ENCODE measurements at regions not wholly inside any gene's neighbourhood (a gene's known extent, or its start where the extent isn't known, plus 50 kb on each side); places are given as distances from the start of the nearest gene placed in this dataset.

DNA sequence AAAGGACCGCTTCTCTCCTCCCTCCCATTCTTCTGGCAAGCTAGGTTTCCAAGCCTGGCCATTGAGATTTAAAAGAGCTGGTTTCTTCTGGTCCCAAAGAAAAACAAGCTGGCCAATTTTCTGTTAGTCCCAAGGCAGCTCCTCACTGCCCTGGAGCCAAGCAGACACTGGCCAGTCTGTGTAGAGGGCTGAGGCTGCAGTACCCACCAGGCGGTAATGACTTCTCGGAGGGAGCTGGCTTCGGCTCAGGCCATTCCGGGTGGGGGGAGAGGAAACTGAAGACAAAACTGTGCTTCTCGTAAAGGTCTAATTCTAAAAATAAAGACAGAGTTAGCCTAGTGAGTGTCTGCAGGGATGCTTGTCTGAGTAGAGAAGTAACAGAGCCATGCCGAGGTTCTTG, 78.5 kb upstream of the SMAD3 start (continued):
- TF ChIP-seq, protein P1, sequence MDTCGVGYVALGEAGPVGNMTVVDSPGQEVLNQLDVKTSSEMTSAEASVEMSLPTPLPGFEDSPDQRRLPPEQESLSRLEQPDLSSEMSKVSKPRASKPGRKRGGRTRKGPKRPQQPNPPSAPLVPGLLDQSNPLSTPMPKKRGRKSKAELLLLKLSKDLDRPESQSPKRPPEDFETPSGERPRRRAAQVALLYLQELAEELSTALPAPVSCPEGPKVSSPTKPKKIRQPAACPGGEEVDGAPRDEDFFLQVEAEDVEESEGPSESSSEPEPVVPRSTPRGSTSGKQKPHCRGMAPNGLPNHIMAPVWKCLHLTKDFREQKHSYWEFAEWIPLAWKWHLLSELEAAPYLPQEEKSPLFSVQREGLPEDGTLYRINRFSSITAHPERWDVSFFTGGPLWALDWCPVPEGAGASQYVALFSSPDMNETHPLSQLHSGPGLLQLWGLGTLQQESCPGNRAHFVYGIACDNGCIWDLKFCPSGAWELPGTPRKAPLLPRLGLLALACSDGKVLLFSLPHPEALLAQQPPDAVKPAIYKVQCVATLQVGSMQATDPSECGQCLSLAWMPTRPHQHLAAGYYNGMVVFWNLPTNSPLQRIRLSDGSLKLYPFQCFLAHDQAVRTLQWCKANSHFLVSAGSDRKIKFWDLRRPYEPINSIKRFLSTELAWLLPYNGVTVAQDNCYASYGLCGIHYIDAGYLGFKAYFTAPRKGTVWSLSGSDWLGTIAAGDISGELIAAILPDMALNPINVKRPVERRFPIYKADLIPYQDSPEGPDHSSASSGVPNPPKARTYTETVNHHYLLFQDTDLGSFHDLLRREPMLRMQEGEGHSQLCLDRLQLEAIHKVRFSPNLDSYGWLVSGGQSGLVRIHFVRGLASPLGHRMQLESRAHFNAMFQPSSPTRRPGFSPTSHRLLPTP (IDR thresholded peaks at IDR 0.05; ENCODE audit: borderline replicate concordance, extremely low read depth, insufficient read length): no peak
- no peak for TF ChIP-seq ZNF445 (CRISPR knock-in tag; IDR thresholded peaks at IDR 0.05; ENCODE audit: low read depth)
- TF ChIP-seq ZNF778 (CRISPR knock-in tag; IDR thresholded peaks at IDR 0.05): no peak
- no peak for TF ChIP-seq CHD4 (IDR thresholded peaks at IDR 0.05; ENCODE audit: insufficient read depth, insufficient replicate concordance, low read depth, low read length, poor library complexity, severe bottlenecking)
- no peak for TF ChIP-seq RBM34 (IDR thresholded peaks at IDR 0.05; ENCODE audit: borderline replicate concordance, insufficient read depth, low read length)

DNA sequence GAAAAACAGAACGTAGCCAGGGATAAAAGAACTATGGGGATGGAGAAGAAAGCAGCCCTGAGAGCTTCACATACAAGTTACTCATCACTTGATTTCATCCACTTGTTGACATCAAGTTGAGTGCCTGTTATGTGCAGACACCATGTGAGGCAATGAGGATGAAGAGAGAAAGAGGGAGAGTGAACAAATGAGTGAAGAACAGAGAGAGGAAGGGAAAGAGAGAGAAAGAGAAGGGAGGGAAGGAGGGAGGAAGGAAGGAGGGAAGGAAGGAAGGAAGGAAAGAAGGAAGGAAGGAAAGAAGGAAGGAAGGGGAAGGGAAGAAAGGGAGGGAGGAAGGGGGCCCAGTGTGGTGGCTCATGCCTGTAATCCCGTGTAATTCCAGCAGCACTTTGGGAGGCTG, 72.3 kb upstream of the SMAD3 start:
- no TSS peak for BruUV-seq (replicated peaks)
- in situ Hi-C loops (cut with MboI) (no loop called here), intact Hi-C loops (cut with micrococcal nuclease) (no loop called here)
- ChIA-PET POLR2A (interaction anchor here (0.6 to 1.3 kb wide), 3 partner anchors 9 to 46 kb away, joined by 3 to 4 read pairs (median 3); no protein-coding TSS in a partner anchor), CTCF (ENCODE audit: low intra/inter-chr PET ratio) (no interaction called here)
- Histone ChIP-seq H3K9me1 (ENCODE audit: control insufficient read depth, insufficient read depth, low read length) (no peaks in the 10 kb centered on the region), H2AFZ (ENCODE audit: low read depth, low read length) (no peak overlapping the region), H3K9me3 (replicated peaks; ENCODE audit: control insufficient read depth, insufficient read depth, low read depth, low read length) (no peaks in the 10 kb centered on the region), H3K4me1 (replicated peaks in 1 of 2; ENCODE audit: control insufficient read depth in 2 of 2, insufficient read depth in 2 of 2, low read length in 2 of 2) (peaks cover 0 to 3% of the 10 kb centered on the region in 2 experiments; a peak in 3 of 5 replicates), H3K27ac (ENCODE audit: extremely low read depth, low read depth, low read length) (no peak overlapping the region), H3K27me3 (ENCODE audit: control insufficient read depth in 2 of 2, insufficient read depth in 2 of 2, low read length in 2 of 2) (peaks cover 0 to 2% of the 10 kb centered on the region in 2 experiments; a peak in 1 of 5 replicates), H3K9ac (ENCODE audit: insufficient read depth in 1 of 2, low read depth in 2 of 2, low read length in 2 of 2) (no peak overlapping the region), H3K4me2 (ENCODE audit: insufficient read depth, low read length) (no peak overlapping the region), H3K4me3 (no peak overlapping the region), H3K79me2 (ENCODE audit: control insufficient read depth, insufficient read depth, low read length) (no peaks in the 10 kb centered on the region), H3K36me3 (ENCODE audit: control insufficient read depth, insufficient read depth, low read length) (no peaks in the 10 kb centered on the region), H4K20me1 (replicated peaks; ENCODE audit: control insufficient read depth, insufficient read depth, low read length) (no peaks in the 10 kb centered on the region)
- no peak for DNase-seq (ENCODE audit: extremely low read depth in 1 of 4, low spot score in 3 of 4)
- 17% methylated on average over 2 of the region's 2 CpGs for WGBS (ENCODE audit: insufficient coverage, low coverage, missing lambda C conversion rate)
- no peak for ATAC-seq
- FAIRE-seq: no peak
- TF ChIP-seq LARP7 (IDR thresholded peaks at IDR 0.05) (peak; percentile 46; the same call in 1 of the 2 replicates), SREBF2 (CRISPR knock-in tag; IDR thresholded peaks at IDR 0.05) (no peak), CHCHD3 (CRISPR knock-in tag; IDR thresholded peaks at IDR 0.05) (no peak)
- TF ChIP-seq, protein P2, sequence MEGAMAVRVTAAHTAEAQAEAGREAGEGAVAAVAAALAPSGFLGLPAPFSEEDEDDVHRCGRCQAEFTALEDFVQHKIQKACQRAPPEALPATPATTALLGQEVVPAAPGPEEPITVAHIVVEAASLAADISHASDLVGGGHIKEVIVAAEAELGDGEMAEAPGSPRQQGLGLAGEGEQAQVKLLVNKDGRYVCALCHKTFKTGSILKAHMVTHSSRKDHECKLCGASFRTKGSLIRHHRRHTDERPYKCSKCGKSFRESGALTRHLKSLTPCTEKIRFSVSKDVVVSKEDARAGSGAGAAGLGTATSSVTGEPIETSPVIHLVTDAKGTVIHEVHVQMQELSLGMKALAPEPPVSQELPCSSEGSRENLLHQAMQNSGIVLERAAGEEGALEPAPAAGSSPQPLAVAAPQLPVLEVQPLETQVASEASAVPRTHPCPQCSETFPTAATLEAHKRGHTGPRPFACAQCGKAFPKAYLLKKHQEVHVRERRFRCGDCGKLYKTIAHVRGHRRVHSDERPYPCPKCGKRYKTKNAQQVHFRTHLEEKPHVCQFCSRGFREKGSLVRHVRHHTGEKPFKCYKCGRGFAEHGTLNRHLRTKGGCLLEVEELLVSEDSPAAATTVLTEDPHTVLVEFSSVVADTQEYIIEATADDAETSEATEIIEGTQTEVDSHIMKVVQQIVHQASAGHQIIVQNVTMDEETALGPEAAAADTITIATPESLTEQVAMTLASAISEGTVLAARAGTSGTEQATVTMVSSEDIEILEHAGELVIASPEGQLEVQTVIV (CRISPR knock-in tag; IDR thresholded peaks at IDR 0.05; ENCODE audit: borderline replicate concordance): no peak
- TF ChIP-seq, protein P3, sequence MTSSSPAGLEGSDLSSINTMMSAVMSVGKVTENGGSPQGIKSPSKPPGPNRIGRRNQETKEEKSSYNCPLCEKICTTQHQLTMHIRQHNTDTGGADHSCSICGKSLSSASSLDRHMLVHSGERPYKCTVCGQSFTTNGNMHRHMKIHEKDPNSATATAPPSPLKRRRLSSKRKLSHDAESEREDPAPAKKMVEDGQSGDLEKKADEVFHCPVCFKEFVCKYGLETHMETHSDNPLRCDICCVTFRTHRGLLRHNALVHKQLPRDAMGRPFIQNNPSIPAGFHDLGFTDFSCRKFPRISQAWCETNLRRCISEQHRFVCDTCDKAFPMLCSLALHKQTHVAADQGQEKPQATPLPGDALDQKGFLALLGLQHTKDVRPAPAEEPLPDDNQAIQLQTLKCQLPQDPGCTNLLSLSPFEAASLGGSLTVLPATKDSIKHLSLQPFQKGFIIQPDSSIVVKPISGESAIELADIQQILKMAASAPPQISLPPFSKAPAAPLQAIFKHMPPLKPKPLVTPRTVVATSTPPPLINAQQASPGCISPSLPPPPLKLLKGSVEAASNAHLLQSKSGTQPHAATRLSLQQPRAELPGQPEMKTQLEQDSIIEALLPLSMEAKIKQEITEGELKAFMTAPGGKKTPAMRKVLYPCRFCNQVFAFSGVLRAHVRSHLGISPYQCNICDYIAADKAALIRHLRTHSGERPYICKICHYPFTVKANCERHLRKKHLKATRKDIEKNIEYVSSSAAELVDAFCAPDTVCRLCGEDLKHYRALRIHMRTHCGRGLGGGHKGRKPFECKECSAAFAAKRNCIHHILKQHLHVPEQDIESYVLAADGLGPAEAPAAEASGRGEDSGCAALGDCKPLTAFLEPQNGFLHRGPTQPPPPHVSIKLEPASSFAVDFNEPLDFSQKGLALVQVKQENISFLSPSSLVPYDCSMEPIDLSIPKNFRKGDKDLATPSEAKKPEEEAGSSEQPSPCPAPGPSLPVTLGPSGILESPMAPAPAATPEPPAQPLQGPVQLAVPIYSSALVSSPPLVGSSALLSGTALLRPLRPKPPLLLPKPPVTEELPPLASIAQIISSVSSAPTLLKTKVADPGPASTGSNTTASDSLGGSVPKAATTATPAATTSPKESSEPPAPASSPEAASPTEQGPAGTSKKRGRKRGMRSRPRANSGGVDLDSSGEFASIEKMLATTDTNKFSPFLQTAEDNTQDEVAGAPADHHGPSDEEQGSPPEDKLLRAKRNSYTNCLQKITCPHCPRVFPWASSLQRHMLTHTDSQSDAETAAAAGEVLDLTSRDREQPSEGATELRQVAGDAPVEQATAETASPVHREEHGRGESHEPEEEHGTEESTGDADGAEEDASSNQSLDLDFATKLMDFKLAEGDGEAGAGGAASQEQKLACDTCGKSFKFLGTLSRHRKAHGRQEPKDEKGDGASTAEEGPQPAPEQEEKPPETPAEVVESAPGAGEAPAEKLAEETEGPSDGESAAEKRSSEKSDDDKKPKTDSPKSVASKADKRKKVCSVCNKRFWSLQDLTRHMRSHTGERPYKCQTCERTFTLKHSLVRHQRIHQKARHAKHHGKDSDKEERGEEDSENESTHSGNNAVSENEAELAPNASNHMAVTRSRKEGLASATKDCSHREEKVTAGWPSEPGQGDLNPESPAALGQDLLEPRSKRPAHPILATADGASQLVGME (CRISPR knock-in tag; IDR thresholded peaks at IDR 0.05): no peak
